H7 (cell line): ENCODE measurements at regions not wholly inside any gene's neighbourhood (a gene's known extent, or its start where the extent isn't known, plus 50 kb on each side); places are given as distances from the start of the nearest gene placed in this dataset.

Experiments used
- DNase-seq: peaks from one replicate; pipeline ENCODE4 v3.0.0; 2012
- H3K27me3 ChIP-seq: 2 replicates; pipeline ENCODE4 v1.6.0; 2011; ENCODE audit warnings: mild to moderate bottlenecking, low read length; ENCODE audit not compliant: control insufficient read depth, insufficient read depth
- H3K36me3 ChIP-seq: replicated peaks from 2 replicates; pipeline ENCODE4 v1.5.1; 2011; ENCODE audit warnings: low read length; ENCODE audit not compliant: control insufficient read depth, insufficient read depth
- H3K4me3 ChIP-seq: 2 replicates; pipeline ENCODE4 v1.5.1; 2011; ENCODE audit warnings: low read depth, mild to moderate bottlenecking, control low read depth, low read length, moderate library complexity; ENCODE audit not compliant: insufficient read depth

DNA sequence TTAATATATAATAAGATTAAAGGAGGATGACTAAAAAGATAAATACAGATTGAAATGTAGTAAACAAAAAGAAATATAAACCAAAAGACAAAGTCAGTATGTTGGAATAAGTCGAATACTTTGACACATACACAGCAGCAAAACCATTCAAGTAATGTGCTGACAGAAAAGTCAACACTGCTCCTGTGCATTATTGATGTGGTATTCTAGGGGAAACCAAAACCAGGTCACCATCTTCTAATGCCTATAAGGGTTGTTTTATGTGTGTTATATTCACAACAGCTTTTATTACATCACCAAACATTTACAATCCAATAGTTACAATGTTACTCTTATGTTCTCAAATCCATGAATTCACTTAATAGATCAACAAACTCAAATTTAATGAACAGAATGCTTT lies 111.8 kb upstream of the DKK2 start:
- Histone ChIP-seq H3K27me3 (no peaks in the 10 kb centered on the region), H3K4me3 (no peak overlapping the region), H3K36me3 (no peaks in the 10 kb centered on the region)
- no peak for DNase-seq

DNA sequence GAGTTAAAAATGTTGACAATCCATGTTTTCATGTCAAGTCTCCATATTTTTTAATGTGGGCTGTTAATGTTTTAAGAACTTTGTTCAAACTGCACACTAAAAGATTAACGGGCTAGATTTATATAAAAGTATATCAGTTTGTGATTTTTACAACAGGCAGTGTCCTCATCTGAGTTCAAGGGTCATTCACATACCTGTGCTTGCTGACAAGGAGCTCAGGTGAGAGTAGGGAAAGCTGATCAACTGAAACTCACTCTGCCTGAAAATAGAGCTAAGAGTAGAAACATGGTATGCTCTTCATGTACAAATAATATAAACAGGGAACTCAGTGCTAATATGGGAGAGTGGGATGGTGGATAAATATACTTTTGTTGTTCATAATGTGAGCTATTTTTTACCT lies 102.3 kb upstream of the DKK2 start:
- no peaks in the 10 kb centered on the region for H3K36me3 ChIP-seq
- no peaks in the 10 kb centered on the region for H3K27me3 ChIP-seq
- no peak overlapping the region for H3K4me3 ChIP-seq
- no peak for DNase-seq

DNA sequence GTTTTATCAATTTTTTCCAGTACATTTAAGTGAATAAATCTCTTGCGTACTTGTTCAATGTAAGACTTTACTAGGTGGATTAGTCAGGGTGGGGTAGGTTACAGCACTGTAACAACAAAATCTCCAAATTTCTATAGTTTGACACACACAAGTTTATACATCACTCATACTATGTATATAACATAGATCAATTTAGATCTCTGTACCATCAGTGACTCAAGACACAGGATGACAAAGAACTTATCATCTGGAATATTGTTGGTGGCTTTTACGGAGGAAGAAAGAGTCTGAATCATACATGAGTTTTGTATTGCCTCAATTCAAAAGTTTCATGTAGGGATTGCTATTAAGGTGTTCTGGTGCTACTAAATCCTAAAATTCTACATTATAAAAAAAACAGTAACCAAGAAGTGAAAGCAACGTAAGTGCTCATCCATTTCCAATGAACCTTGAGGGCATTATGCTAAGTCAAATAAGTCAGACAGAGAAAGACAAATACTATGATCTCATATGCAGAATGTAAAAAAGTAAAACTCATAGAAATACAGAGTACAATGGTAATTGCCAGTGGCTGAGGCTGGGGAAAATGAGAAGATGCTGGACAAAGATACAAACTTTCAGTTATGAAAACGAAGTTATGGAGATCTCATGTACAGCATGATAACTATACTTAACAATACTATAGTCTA lies 98.0 kb upstream of the DKK2 start:
- Histone ChIP-seq H3K4me3 (no peak overlapping the region), H3K27me3 (no peaks in the 10 kb centered on the region), H3K36me3 (no peaks in the 10 kb centered on the region)
- no peak for DNase-seq

DNA sequence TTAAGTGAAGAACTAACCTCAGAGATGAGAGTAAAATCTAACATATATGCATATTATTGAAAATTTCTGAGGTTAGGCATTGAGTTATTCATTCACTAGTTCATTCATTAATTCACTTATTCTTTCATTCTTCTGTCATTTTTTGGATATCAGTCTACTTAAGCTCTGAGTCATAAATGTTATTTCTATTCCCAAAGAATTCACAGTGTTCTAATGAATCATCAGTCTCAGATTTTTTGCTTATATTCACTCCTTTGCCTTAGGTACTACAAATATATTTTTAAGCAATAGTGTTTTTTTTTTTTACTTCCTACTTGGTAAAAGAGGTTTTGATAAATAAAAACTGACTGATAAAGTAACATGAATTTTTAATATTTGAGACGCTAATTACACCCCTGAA lies 95.2 kb upstream of the DKK2 start:
- no peak overlapping the region for H3K4me3 ChIP-seq
- H3K36me3 ChIP-seq: no peaks in the 10 kb centered on the region
- H3K27me3 ChIP-seq: no peaks in the 10 kb centered on the region
- no peak for DNase-seq

DNA sequence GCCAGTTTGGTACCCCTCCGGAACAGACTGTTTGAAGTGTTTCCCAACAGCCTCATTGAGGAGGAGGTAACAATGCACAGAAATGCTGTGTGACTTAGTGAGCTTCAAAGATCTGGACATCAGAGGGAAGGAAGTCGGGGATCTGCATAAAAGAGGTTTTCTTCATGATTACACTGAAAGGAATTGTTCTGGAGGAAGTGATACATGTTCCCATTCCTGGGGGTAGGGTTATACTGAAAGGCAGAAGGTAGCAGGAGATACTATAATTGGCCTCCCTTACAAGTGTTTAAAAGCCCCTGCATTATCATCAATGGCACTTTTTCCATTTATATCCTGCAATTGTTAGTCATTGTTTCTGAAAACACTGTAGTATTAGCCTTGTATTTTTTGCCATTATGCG lies 94.0 kb upstream of the DKK2 start:
- Histone ChIP-seq H3K27me3 (no peaks in the 10 kb centered on the region), H3K36me3 (no peaks in the 10 kb centered on the region), H3K4me3 (no peak overlapping the region)
- no peak for DNase-seq

DNA sequence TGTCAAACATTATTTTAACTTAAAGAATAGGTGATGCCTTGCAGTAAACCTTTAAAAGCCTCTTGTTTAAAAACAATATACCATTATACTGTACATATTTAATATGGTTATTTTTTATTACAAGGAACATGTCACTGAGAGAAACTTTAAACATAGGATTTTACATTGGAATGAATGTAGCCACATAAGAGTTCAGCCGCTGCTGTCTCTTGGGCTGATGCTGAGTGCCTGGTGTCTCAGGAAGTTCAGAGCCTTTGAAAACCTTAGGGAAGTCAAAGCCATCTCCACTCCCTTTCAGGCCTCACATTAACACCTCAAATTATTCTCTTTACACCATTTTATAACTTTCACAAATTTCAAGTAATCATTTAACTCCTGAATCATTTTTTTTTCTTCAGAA lies 93.5 kb upstream of the DKK2 start:
- Histone ChIP-seq H3K4me3 (no peak overlapping the region), H3K36me3 (no peaks in the 10 kb centered on the region), H3K27me3 (no peaks in the 10 kb centered on the region)
- DNase-seq: no peak

DNA sequence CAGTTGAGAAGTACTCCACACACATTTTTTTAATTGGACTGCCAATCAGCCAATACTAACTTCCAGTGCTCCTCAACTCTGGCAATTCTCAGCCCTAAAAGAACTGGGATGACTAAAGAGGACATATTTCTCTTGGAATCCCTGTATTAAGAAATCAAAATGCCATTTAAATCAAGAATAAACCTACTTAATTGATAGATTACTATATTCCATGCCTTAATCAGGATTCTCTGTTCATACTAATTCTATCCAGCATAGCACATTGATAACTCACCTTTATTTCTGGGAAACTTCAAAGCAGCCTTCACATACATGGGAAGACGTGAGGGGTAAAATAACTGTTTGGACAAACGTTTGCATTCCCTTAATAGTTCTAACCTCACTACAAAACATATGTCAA lies 93.0 kb upstream of the DKK2 start:
- Histone ChIP-seq H3K27me3 (no peaks in the 10 kb centered on the region), H3K4me3 (no peak overlapping the region), H3K36me3 (no peaks in the 10 kb centered on the region)
- DNase-seq: no peak

DNA sequence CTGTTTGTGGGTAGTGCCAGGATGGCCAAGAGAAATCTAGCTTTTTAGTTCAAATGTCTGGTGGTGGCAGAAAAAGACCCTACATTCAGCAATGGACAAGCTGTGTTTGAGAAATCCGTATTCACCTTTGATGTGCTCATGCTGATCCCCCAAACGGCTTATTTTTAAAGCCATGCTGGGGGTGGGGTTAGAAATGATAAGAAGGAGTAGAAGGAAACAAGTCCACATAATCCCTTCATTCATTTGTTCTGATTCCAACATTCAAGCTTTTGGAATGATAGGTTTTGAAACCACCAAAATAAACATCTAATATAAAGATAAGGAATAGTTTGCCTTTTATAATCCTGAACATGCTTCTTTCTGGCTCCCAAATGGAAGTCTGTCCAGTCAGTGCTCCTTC lies 92.0 kb upstream of the DKK2 start:
- no peaks in the 10 kb centered on the region for H3K36me3 ChIP-seq
- H3K27me3 ChIP-seq: no peaks in the 10 kb centered on the region
- DNase-seq: no peak
- H3K4me3 ChIP-seq: no peak overlapping the region

DNA sequence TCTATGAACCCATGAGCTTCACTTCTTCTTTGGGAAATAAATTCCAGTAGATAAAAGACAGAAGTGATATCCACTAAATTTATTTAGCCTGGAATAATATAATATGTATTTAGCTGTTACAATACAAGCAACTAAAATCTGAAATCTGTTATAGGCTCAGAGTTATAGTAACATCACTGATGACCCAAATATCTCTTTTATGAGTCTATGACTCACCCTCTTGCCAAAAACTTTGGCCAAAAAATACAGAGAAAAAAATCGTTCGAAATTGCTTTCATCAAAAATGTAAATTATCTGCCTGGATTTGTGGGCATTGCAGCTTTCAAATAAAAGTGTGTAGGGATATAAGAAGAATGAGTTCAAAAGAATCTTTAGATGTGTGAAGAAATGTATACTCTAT lies 89.4 kb upstream of the DKK2 start:
- no peaks in the 10 kb centered on the region for H3K27me3 ChIP-seq
- H3K36me3 ChIP-seq: no peaks in the 10 kb centered on the region
- no peak for DNase-seq

DNA sequence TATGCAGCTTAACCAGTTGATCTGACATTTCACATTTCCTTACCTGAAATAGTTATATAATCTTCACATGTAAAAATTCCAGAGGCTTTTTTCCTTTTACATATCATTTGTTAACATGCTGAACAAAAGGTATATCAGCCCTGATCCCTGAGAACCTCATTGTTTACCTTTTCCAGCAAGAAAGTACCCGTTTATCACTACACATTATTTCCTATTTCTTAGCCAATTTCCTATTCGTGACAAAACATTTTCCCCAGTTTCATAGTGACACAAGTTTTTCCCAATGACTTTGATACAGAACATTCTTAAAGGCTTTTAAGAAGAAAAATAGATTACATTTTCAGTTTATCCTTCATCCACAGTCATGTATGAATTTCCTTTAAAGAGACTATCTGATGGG lies 86.6 kb upstream of the DKK2 start:
- Histone ChIP-seq H3K4me3 (no peak overlapping the region), H3K27me3 (no peaks in the 10 kb centered on the region), H3K36me3 (no peaks in the 10 kb centered on the region)
- no peak for DNase-seq

More for the DNA sequence above, 89.4 kb upstream of the DKK2 start:
- H3K4me3 ChIP-seq: no peak overlapping the region

DNA sequence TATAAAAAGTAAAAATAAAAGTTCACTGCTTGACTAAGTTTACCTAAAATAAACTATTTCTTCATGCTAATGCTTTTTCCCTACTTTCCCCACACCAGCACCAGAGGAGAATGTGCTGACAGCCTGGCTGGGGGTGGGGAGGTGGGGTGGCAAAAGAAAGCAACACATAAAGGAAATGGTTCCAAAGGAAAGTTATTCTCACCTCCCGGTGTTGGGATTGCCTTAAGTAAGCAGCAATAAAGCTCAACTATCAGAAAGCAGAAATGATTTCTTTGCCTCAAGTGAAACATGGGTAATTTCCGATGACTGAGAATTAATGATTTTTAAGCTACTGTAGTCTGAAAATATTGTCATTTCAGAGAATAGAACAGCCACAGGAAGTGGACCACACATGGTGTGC lies 84.5 kb upstream of the DKK2 start:
- H3K4me3 ChIP-seq: no peak overlapping the region

DNA sequence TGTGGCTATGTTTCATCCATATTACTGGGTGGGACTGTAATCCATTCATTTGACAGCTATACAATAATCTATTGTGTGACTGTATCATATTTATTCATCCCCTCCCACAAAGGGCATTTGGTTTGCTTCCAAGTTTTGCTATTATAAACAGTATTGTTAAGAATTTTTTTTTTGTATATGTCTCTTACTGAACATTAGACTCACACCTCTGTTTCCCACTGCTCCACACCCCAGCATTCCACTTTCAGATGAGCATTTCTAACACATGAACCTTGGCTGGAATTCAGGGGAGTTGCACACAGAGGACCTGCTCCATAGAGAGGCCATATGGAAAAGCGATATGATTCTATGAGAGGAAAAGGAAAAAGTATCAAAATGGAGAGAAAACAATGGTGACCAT lies 81.6 kb upstream of the DKK2 start:
- no peak for DNase-seq
- no peak overlapping the region for H3K4me3 ChIP-seq
- H3K36me3 ChIP-seq: no peaks in the 10 kb centered on the region
- no peaks in the 10 kb centered on the region for H3K27me3 ChIP-seq

More for the DNA sequence above, 84.5 kb upstream of the DKK2 start:
- Histone ChIP-seq H3K27me3 (no peaks in the 10 kb centered on the region), H3K36me3 (no peaks in the 10 kb centered on the region)
- peak; percentile 42 for DNase-seq

DNA sequence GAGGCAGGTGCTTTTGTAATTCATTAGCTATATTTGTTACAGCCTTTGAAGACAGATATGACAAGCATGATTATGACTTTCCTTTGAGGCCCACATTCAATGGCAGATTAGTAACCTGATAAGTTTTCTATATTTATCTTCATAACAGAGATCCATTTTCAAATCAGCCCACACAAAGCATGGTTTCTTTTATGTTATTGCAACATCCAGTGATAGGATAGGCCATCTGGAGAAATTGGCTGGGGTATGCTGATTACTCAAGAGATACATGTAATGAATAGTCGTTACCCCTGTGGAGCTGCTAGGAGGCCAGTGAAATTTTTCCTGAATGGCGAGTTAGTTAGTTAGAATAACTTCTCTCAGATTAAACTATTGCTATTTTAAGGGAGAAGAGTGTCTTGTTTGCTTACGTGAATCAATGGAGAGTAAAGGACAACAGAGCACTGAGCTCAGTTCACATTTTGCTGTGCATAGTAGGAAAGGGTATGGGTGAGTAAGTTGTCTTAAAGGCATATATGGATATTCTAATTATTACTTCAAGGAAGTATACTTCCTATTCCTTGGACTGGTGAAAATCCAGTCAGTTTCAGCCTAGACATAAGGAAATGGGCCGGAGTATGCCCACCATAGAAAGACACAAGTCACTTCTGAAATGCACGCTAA lies 79.2 kb upstream of the DKK2 start:
- DNase-seq: no peak
- Histone ChIP-seq H3K27me3 (no peaks in the 10 kb centered on the region), H3K4me3 (no peak overlapping the region), H3K36me3 (no peaks in the 10 kb centered on the region)

DNA sequence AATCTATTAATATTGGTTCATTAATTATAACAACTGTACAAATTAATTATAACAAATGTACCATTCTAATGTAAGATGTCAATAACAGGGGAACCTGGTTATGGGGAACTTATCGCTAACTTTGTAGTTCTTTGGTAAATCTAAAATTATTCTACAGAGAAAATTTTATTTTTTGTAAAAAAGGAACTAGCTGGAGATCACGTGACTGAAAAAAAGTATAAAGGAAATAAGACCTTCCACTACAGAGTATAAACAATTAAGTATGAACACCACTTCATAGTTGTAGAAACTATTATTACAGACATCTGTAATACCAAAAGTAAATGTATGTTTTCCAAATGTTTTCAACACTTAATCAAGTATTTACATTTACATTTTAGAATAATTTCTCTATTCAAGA lies 77.9 kb upstream of the DKK2 start:
- Histone ChIP-seq H3K27me3 (no peaks in the 10 kb centered on the region), H3K4me3 (no peak overlapping the region), H3K36me3 (no peaks in the 10 kb centered on the region)
- no peak for DNase-seq

DNA sequence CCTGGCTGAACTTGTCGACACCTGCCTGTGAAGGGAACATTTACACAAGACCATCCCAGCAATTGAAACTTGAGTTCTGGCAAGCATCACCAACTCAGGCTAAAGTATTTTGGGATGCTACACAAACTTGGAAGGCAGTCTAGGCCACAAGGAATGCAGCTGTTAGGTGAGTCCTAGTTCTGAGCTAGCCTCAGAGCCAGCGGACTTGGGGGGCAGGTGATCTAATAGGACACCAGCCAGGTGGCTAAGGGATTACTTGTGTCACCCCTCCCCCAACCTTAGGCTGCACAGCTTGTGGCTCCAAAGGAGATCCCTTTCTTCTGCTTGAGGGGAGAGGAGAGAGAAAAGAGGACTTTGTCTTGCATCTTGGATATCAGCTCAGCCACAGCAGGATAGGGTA lies 62.3 kb upstream of the DKK2 start:
- Histone ChIP-seq H3K4me3 (no peak overlapping the region), H3K36me3 (no peaks in the 10 kb centered on the region), H3K27me3 (no peaks in the 10 kb centered on the region)
- DNase-seq: no peak

DNA sequence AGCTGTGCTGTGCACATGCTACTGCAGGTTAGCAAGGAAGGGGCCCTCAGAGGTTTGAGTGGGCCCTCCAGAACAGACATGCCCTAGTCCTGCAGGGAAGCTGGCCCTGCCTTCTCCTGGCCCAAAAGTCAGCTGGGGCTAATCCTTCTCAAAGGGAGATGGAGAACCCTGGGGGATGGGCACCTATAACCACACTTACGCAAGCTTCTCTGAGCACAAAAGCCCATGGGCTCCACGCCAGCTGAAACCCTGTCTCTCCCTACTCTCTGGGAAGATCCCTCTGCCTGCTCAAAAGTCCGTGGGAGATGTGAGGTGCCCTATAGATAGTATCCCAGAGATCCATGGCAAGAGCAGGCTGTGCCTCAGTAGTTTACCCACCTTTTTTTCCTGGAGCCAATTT lies 58.9 kb upstream of the DKK2 start:
- no peak for DNase-seq
- no peak overlapping the region for H3K4me3 ChIP-seq
- H3K27me3 ChIP-seq: no peaks in the 10 kb centered on the region
- no peaks in the 10 kb centered on the region for H3K36me3 ChIP-seq
